ENCODE measurements at regions not wholly inside any gene's neighbourhood (a gene's known extent, or its start where the extent isn't known, plus 50 kb on each side); places are given as distances from the start of the nearest gene placed in this dataset.

DNA sequence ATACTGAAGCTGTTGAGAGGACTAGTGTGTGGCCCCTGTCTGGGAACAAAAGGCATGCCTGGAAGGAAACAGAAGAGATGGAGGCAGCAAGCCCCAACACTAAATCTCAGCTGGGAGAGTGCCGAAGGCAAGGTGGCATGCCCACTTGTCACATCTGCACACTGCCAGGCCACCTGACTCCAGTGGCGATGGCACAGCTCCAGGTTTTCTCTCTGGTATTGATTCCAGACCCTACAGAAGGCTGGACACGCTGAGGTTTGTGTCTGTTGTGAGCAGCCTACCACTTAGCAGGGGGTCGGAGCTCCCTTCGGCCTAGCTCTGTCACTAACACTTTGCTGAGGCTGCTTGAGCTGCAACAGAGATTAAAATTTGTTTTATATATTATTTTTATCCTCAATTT lies 307.3 kb downstream of the TDRD15 start:
- DNase-seq (ENCODE audit: low spot score), result no peak

DNA sequence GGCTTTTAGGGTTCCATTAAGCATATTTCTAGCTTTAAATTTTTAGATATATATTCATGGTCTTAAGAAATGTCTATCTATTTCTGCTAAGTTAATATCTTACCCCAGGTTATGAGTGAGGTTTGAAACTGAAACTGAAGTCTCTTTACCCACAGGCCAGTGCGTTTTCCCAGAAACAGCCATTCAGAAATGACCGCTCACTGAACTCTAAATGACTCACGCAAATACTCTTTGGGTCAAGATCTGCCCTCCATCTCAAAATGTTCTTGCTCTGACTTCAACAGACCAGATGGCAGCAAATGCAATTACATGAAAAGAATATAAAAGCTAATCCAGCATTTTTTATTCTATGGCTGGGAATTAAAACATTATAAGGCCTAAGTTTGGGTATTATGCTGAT lies 315.2 kb downstream of the TDRD15 start:
- no peak for DNase-seq (ENCODE audit: low spot score)

DNA sequence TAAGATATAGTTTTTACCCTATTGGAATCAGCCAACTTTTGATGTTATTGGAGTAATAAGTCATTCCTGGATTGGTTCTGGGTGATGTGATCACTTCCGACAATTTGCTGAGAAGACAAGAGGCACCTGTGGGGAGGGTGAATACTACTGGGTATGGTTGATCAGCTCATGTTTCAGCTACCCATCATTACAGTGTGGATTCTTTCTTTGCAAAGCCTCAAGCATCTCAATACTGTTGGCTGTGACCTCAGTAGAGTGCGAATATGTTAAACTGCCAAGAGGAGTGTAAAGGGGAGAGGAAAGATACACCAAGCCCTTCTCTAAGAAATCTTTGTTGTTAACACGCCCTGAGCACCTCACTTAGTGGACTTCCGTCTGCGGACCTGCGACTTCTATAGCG lies 317.7 kb downstream of the TDRD15 start:
- no peak for DNase-seq (ENCODE audit: low spot score)

DNA sequence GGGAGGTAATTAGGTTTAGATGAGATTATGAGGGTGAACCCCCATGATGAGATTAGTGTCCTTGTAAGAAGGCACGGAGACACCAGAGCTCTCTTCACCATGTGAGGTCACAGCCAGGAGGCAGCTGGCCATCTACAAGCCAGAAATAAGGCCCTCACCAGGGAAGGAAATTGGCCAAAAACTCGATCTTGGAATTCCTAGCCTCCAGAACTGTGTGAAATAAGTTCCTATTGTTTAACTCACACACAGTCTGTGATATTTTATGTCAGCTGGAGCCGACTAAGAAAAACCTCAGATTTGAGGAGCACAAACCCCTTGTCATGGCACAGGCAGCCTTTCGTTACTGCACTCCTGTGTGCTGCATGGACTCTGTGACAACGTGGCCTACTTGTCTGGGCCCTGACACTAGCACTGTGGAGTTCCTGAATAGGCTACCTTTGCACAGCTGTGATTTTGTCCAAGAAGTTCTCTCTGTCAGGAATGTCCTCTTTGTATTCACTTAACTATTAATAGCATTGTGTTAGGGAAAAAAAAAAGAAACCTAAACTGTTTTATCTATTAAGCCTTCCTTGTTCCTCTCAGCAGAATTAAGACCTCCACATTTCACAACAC lies 319.8 kb downstream of the TDRD15 start:
- no peak for DNase-seq (ENCODE audit: low spot score)

DNA sequence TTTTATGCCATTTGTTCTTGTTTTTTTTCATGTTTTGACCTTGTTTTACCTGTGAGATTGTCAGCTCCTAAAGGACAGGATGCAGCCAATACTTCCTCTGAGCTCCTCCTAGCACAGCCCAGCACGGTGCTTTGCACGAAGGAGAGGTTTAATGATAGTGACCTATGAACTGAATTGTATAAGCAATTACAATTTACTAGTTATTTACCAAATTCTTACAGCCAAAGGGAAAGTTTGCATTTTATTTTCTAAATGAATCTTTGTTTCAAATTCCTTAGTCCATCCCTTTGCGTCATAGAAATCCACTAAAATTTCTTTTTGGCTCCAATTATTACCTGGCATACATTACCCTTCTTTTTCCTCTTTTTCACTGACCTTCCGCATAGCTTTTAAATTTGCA lies 326.1 kb downstream of the TDRD15 start:
- DNase-seq (ENCODE audit: low spot score), result no peak

DNA sequence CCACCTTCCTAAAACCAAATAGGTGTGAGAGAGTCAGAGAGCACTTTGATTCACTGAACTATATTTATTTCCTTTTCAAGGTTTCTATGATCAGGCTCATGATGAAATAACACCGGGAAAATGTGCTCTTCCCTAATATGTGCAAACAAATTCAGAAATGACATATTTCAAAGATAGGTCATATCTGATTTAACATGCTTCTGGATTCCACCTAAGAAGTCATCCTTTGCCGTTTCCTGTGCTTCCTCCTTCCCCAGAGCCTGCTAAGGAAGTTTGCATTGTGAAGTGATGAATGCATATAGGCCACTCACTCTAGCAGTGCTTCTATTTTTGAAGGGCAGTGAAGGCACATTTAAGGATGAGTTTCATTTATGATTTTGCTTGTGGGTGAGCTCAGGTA lies 327.6 kb downstream of the TDRD15 start:
- no peak for DNase-seq (ENCODE audit: low spot score)

DNA sequence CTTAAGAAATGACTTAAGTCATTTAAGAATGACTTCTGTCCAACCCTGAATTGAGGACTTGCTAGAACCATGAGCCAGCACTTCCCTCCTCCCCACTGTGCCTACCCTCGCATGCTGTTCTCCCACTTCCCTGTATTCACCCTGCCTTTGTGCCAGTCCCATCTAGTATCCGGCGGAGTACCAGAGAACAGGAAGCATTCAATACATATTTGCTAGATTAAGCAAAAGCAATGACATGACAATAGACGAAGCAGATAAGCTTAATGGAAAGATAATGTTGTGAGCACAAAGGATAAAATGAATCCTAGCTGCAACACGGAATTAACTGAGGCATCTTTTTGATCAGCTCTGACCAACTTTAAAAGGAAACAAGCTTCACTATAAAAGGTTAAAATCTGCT lies 328.5 kb downstream of the TDRD15 start:
- no peak for DNase-seq (ENCODE audit: low spot score)

DNA sequence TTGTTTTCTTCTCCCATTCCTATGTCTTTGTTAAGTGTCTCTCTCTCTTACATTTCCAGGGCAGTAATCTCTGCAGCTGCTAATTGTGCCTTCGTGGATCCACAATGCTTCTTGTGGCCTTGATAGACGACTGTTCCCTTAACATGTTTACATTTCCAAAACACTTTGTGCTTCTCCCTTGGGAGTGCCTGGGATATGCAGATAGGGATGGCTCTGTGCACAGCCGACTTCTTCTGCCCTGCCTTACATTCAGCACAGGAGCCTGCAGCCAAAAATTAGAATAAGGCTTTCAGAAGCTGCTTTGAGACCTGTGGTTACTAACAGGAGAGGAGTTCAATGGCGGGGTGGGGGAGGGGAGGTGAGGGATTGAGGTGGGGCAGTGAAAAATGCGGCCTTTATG lies 328.9 kb downstream of the TDRD15 start:
- DNase-seq (ENCODE audit: low spot score), result no peak

DNA sequence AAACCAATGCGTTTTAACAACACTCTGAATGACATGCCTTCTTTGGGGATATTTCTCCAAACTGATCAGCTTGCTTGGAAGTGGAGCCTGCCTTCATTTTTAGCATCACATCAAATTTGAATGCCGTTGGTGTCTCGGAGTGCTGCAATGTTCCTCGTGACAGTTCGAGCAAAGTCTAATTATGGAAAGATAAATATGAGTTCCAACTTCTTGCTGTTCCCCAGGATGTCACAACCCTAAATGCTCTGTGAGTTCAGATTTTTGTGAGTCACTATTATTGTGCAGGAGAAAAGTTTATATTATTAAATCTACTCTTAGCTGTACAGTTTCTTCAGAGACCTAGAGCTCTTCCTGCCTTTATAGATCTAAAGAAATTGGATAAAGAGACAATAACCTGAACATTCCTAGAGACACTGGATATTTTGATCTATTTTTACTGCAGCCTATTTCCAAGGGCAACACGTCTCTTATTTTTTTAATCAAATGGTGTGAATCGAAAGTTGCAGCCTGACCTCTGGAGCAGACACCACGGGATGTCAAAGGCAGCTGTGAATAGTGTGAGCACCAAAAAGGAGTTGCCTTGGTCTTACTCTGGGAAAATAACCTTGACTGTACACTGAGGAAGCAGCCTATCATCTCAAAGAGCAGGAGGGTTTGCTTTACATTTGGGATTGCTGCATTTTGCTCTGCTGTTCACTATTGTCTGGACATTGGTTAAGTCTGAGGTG lies 330.1 kb downstream of the TDRD15 start:
- no peak for DNase-seq (ENCODE audit: low spot score)

DNA sequence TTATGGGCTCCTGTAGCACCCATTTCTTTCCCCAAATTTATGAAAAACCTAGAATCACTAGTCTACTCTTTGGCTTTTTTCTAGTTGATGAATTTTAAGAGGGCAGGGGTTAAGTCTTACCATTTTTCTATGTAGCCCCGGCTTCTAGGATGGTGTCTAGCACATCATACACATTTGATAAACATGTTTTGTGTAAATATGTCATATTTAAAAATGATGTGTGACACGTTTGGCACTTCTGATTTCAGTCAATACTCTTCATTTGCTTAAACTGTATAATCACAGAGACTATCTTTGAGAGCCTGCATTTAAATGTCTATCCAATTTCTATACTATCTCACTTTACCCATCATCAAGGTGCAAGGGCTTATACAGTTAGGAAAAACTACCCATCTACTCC lies 331.1 kb downstream of the TDRD15 start:
- DNase-seq (ENCODE audit: low spot score), result no peak

DNA sequence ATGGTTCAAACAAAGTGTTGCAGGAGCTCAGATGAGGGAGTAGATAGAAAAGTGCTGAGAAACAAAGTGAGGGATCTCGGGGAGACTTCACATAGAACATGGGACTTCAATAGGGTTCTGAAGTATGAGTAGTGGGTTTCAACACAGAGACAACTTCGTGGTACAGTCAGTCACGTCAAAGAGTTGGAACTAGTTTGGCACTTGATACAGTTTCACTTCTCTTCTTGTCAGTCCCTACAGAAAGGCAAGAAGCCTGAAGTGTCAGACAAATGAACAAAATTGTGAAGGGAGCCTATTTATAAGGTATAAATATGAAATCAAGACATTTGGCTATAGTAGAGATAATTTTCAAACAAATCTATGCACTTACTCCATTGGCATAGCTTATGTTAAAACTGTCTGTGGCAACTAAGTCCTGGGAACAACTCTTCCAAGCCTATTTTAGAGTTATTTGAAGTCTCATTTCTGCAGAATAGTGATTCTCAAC lies 338.0 kb downstream of the TDRD15 start:
- DNase-seq (ENCODE audit: low spot score), result no peak

DNA sequence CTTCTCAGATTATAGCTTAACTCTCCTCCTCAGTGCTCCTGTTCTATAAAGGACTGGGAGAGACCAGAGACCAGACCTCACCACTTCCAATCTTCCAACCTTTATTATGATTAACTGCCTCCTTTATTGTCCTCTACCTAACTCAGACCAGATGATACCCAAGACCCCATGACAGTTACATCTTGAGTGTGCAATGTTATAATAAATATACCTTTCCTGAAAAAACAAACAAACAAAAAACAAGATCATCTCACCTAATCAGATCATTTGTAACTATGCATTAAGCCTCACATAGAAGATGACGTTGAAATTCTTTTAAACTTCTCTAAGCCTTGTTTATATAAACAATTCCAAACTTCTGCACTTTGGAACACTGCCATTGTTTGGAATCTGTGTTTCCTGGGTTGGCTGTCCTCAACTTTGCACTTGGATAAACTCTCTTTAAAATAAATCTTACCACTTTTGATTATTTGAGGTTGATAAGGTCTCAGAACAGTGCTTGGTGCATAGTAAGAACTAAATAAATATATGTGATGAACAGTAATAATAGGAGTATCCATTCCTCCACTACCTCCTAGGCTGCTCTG lies 342.7 kb downstream of the TDRD15 start:
- no peak for DNase-seq (ENCODE audit: low spot score)

DNA sequence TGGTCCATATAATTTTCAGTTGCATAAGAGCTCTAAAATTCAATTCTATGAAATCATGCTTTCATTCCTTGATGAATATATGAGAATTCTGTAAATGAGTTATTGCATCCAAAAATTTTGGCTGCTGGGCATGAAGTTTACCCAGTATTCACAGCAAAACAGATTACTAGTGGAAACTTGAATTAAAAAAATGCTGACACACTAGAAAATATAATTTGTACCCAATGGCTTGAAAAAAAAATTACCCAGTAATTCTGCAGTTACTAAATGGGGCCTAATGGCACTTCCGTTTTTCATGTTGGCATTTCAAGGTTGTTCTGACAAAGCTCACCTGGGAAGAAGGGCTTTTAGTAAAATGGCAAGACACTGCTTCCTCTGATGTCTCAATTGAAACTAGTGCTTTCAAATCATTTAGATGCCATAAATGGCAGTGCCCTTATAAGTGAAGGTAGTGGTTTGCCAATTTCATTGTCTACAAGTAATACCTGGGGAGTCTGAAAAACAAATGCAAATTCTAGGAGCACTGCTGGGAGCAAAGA lies 343.6 kb downstream of the TDRD15 start:
- DNase-seq (ENCODE audit: low spot score), result no peak

DNA sequence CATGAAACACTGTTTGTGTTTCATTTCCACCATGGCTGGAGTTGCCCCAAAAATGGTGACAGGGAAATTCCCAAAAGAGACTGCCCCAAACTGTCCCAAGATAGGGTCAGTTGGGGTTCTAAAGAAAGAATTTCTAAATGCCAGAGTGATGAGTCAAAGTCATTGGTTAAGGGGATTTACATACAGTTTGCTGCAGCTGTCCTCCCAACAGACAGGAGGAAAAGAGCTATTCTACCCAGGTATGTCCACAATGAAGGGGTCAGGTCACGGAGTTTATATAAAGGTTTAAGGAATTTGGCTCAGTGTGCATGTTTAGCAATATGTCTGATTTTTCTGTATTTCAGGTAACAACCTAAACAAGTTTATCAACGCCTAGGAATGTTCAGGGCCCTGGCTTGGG lies 344.1 kb downstream of the TDRD15 start:
- no peak for DNase-seq (ENCODE audit: low spot score)

DNA sequence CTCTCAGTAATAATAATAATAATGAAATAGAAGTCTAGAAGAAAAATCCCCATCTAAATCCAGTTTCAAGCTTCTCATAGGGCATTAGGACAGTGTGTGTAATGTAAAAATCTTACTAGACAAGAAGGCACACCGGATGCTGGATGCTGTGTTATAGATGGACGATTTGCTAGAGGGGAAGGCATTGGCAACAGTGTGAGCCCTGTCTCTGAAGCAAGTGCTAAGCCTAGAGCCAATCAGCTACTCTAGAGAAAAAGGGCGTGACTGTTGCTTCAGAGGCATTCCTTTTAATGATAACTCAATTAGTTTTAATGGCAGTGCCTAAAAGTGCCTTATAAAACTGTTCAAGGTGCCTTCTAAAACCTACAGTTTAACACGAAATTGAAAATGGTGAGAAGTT lies 344.9 kb downstream of the TDRD15 start:
- no peak for DNase-seq (ENCODE audit: low spot score)

DNA sequence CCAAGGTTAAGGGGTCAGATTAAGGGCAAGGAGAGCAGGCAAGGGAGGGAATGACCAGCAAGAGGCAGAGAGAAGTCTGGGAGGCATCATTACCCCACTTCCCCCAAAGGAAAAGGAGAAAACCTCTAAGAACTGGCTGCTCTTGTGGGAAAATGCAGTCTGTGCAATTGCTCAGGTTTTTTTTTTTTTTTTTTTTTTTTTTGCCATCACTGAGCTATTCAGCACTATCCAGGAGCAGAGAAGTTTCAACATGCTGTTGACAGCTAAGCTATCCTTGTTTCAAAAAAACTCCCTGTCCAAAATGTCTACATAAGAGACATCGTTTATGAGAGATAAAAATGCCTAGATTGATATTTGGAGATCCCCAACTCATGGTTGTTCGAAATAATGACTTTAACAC lies 345.4 kb downstream of the TDRD15 start:
- no peak for DNase-seq (ENCODE audit: low spot score)

DNA sequence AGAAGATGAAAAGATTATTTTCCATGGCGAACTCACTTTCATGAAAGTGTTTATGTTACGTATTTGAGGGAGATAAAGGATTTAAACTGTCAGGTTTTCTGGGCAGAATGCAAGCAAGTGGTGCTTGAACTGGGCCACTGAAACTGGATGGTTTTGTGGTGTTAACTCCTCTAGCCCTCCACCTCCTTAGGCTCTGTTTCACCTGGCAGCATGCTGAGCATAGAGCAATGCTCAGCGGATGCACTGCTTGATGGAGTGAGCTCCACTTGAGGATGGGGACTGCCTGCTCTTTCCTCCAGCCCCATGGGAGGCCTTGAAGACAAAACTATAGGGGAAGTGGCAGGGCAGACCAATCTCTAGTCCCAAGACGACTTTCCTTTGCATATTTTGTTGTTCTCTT lies 345.8 kb downstream of the TDRD15 start:
- no peak for DNase-seq (ENCODE audit: low spot score)

DNA sequence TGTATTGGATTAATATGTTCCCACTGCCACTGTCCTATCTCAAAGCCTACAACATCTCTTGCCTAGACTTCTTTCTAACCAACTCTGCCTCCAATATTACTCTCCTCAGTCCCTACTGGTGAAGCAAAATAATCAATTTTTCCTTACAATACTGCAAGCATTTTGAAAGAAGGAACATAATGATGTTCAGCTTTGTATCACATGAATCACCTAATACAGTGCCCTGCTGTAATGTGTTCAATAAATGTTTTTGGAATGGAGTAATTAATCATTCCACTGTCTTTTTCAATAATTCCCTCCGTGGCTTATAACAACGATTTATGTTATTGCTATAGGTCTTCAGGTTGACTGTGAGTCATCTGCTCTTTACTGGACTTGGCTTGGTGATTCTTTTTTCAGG lies 356.4 kb downstream of the TDRD15 start:
- no peak for DNase-seq (ENCODE audit: low spot score)

DNA sequence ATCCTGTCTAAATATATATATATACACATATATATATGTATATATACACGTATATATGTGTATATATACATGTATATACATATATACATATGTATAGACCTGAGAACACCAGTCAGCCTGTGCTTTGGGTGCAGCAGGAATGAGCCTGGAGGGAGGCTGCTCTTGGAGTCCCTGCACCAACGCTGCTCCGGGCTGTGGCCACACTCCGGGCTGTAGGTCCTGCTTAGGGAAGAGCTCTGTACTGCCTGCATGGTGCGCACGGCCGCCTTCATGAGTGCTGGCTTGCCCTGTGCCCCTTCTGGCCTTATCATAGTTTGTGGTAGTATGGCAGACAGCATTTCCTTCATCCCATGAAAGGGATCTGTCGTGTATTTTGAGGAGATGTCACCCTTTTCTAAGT lies 360.9 kb downstream of the TDRD15 start:
- no peak for DNase-seq (ENCODE audit: low spot score)

DNA sequence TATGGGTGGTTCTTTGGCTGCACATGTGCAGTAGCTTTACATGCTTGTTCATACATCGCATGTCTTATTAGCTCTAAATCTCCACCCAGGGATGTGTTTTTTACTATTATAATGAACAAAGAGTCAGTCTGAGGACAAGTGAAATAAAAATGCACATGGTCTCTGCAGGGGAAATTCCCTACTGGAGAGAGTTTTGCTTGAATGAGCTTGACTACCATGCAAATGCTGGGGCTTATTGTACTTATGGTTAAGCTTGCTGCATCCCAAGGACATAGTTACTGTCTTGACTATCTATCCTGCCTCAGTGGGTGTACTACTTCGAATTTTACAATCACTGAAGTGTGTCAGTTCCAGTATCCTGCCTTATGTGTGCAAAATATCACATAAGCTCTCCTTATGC lies 362.7 kb downstream of the TDRD15 start:
- no peak for DNase-seq (ENCODE audit: low spot score)

DNA sequence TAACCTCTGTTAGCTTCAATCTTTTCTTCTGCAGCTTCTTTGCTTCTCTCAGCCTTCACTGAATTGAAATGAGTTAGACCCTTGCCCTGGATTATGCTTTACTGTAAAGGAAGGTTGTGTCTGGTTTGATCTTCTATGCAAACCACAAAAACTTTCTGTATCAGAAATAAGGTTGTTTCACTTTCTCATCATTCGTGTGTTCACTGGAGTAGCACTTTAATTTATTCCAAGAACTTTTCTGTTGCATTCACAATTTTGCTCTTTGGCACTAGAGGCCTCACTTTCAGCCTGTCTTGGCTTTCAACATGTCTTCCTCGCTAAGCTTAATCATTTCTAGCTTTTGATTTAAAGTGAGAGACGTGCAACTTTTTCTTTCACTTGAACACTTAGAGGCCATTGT lies 365.3 kb downstream of the TDRD15 start:
- DNase-seq (ENCODE audit: low spot score), result no peak

DNA sequence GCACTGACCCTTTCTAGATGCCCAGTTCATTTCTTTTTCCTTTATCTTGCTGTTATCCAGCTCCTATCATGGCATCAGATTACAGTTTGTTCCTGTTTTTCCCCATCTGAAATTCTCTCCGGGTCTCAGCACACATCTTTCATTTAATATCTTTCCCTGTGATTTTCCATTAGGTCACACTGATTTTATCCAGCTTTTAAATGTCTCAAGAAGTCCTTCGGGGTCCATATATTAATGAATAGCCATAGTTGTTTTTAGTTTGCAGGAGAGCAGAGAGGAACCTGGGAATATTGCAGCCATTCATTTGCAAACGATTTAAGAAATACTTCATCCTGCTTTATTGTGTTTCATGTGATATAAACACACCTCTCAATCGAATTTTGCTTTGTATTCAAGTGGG lies 374.2 kb downstream of the TDRD15 start:
- no peak for DNase-seq (ENCODE audit: low spot score)

DNA sequence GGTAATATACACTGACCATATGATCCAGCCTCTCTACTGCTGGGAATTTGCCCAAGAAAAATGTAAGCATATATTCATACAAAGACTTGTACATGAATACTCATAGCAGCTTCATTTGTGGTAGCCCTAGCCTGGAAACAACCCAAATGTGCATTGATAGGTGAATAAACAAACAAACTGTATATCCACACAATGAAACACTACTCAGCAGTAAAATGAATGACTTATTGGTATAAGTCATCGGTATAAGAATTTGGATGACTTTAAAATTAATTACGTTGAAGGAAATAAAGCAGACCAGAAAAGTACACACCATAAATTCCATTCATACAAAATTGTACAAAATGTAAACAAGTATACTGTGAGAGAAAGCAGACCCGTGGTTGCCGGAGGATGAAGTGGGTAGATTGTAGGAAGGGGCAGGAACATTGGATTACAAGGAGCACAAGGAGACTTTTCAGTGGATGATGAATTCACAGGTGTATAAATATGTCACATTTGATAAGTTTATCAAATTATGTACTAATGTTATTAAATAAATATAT lies 376.7 kb downstream of the TDRD15 start:
- no peak for DNase-seq (ENCODE audit: low spot score)

Measured in ureter (tissue), 1 donor.